ENCODE measurements at regions not wholly inside any gene's neighbourhood (a gene's known extent, or its start where the extent isn't known, plus 50 kb on each side); places are given as distances from the start of the nearest gene placed in this dataset.

DNA sequence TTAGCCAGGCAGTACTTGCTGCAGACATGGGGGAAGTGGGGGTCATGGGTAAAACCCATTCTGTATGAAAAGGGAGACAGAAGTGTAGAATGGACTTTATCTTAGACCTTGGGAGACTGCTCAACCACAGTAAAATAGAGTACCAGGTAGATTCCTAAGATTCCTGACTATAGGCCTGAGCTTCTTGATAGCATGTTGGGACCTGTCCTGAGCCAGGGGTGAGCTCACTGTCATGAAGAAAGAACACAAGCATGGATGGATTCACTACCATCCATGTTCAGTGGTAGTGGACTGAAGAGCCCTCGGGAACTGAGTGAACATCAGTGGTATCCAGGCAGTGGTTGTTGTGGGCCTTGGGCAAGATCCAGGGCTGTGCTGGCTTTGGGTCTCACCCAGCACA lies 1003.8 kb downstream of the TMTC2 start:
- Histone ChIP-seq H3K9ac (ENCODE audit: low read depth, low read length) (no peak overlapping the region), H2BK5ac (ENCODE audit: low read depth, low read length, poor library complexity, severe bottlenecking) (no peak overlapping the region), H3K9me1 (ENCODE audit: insufficient read depth, low read length) (no peaks in the 10 kb centered on the region), H2AK5ac (ENCODE audit: low read depth, low read length) (no peak overlapping the region), H4K5ac (ENCODE audit: low read depth, low read length) (no peak overlapping the region), H3K79me1 (ENCODE audit: low read depth in 1 of 2, low read length in 2 of 2) (no peaks in the 10 kb centered on the region), H3K27me3 (ENCODE audit: control insufficient read depth, insufficient read depth, low read length) (no peaks in the 10 kb centered on the region), H3K4me2 (ENCODE audit: low read depth, low read length) (no peak overlapping the region), H4K91ac (ENCODE audit: insufficient read depth, low read depth, low read length) (no peak overlapping the region), H4K20me1 (ENCODE audit: insufficient read depth, low read length) (no peaks in the 10 kb centered on the region), H2BK20ac (ENCODE audit: low read depth, low read length) (no peak overlapping the region), H3K4me1 (ENCODE audit: control insufficient read depth, insufficient read depth, low read length) (no peaks in the 10 kb centered on the region), H2AFZ (replicated peaks; ENCODE audit: low read length, poor library complexity) (no peak overlapping the region), H4K8ac (ENCODE audit: low read depth in 2 of 2, low read length in 2 of 2) (no peak overlapping the region), H3K4me3 (ENCODE audit: insufficient read depth, low read depth, low read length) (no peak overlapping the region), H3K23ac (ENCODE audit: low read depth, low read length) (no peak overlapping the region), H3K56ac (ENCODE audit: extremely low read depth, insufficient read depth, low read length) (no peak overlapping the region), H2AK9ac (replicated peaks; ENCODE audit: low read depth, low read length, poor library complexity) (no peak overlapping the region), H3K36me3 (ENCODE audit: control insufficient read depth, insufficient read depth, low read length) (no peaks in the 10 kb centered on the region), H3K9me3 (ENCODE audit: control insufficient read depth, insufficient read depth, low read length) (peaks cover 14% of the 10 kb centered on the region; the same call in 1 of the 2 replicates), H3K27ac (ENCODE audit: insufficient read depth, low read length) (no peak overlapping the region), H2BK120ac (ENCODE audit: low read depth, low read length) (no peak overlapping the region), H3K18ac (ENCODE audit: low read depth, low read length) (no peak overlapping the region), H2BK15ac (ENCODE audit: low read depth, low read length) (no peak overlapping the region), H3K4ac (ENCODE audit: low read depth, low read length) (no peak overlapping the region), H3K14ac (replicated peaks; ENCODE audit: low read depth, low read length) (no peak overlapping the region)
- no TSS peak for BruUV-seq (replicated peaks)
- POLR2A ChIA-PET (ENCODE audit: unreplicated experiment): no interaction called here
- no peak for DNase-seq
- TF ChIP-seq, protein P1, sequence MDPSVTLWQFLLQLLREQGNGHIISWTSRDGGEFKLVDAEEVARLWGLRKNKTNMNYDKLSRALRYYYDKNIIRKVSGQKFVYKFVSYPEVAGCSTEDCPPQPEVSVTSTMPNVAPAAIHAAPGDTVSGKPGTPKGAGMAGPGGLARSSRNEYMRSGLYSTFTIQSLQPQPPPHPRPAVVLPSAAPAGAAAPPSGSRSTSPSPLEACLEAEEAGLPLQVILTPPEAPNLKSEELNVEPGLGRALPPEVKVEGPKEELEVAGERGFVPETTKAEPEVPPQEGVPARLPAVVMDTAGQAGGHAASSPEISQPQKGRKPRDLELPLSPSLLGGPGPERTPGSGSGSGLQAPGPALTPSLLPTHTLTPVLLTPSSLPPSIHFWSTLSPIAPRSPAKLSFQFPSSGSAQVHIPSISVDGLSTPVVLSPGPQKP (IDR thresholded peaks at IDR 0.05; ENCODE audit: borderline replicate concordance, low read depth, low read length): no peak
- no peak for TF ChIP-seq SMC3 (IDR thresholded peaks at IDR 0.05; ENCODE audit: low read depth, low read length)
- TF ChIP-seq, protein P2, sequence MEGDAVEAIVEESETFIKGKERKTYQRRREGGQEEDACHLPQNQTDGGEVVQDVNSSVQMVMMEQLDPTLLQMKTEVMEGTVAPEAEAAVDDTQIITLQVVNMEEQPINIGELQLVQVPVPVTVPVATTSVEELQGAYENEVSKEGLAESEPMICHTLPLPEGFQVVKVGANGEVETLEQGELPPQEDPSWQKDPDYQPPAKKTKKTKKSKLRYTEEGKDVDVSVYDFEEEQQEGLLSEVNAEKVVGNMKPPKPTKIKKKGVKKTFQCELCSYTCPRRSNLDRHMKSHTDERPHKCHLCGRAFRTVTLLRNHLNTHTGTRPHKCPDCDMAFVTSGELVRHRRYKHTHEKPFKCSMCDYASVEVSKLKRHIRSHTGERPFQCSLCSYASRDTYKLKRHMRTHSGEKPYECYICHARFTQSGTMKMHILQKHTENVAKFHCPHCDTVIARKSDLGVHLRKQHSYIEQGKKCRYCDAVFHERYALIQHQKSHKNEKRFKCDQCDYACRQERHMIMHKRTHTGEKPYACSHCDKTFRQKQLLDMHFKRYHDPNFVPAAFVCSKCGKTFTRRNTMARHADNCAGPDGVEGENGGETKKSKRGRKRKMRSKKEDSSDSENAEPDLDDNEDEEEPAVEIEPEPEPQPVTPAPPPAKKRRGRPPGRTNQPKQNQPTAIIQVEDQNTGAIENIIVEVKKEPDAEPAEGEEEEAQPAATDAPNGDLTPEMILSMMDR (conservative IDR thresholded peaks at IDR 0.05; ENCODE audit: low read depth, low read length): no peak
- no peak for TF ChIP-seq CEBPB (IDR thresholded peaks at IDR 0.05; ENCODE audit: low read depth, low read length)
- TF ChIP-seq MAZ (IDR thresholded peaks at IDR 0.05; ENCODE audit: borderline replicate concordance, low read depth, low read length): no peak
- TF ChIP-seq, protein P3, sequence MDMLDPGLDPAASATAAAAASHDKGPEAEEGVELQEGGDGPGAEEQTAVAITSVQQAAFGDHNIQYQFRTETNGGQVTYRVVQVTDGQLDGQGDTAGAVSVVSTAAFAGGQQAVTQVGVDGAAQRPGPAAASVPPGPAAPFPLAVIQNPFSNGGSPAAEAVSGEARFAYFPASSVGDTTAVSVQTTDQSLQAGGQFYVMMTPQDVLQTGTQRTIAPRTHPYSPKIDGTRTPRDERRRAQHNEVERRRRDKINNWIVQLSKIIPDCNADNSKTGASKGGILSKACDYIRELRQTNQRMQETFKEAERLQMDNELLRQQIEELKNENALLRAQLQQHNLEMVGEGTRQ (IDR thresholded peaks at IDR 0.05; ENCODE audit: low read depth, low read length): no peak
- no peak for TF ChIP-seq RCOR1 (IDR thresholded peaks at IDR 0.05; ENCODE audit: insufficient replicate concordance, low read length)
- TF ChIP-seq POLR2A (IDR thresholded peaks at IDR 0.05; ENCODE audit: low read depth, low read length): no peak
- no peak for TF ChIP-seq BHLHE40 (IDR thresholded peaks at IDR 0.05; ENCODE audit: low read depth, low read length)
- no peak for TF ChIP-seq MAFK (IDR thresholded peaks at IDR 0.05; ENCODE audit: low read depth, low read length)
- no peak for TF ChIP-seq NFE2L2 (IDR thresholded peaks at IDR 0.05; ENCODE audit: low read depth, low read length)
- no peak for TF ChIP-seq RFX5 (IDR thresholded peaks at IDR 0.05; ENCODE audit: low read depth, low read length)
- no peak for TF ChIP-seq MXI1 (IDR thresholded peaks at IDR 0.05; ENCODE audit: borderline replicate concordance, low read depth, low read length)
- no peak for TF ChIP-seq RAD21 (IDR thresholded peaks at IDR 0.05; ENCODE audit: low read length)
- TF ChIP-seq FOS (IDR thresholded peaks at IDR 0.05; ENCODE audit: low read depth, low read length): no peak
- no peak for TF ChIP-seq CHD1 (IDR thresholded peaks at IDR 0.05; ENCODE audit: low read depth, low read length)
- no peak for ATAC-seq (ENCODE audit: low read depth)
- intact Hi-C loops (cut with micrococcal nuclease) (no loop called here), in situ Hi-C loops (cut with MboI; ENCODE audit: low sequenced_read_pairs) (no loop called here), dilution Hi-C loops (cut with HindIII; ENCODE audit: low sequenced_read_pairs, unreplicated experiment) (no loop called here)
- CTCF ChIA-PET: no interaction called here
- no CpG with 5 or more reads among the region's 1 CpG for WGBS, 2 experiments (ENCODE audit: extremely low coverage in 2 of 2, insufficient read length in 1 of 2)

Data from IMR-90 (cell line).